Left ventricle myocardium inferior (tissue), 1 donor: ENCODE measurements at regions not wholly inside any gene's neighbourhood (a gene's known extent, or its start where the extent isn't known, plus 50 kb on each side); places are given as distances from the start of the nearest gene placed in this dataset.
"Not testable (repeated sequence)": the region's sequence is repeated elsewhere in the genome, so short reads cannot be mapped to it uniquely, and the experiment has no call there.

Source experiments
- DNase-seq: peaks from one replicate; pipeline ENCODE4 v3.0.0-alpha.2; 2020
- H3K27ac ChIP-seq: fragments of 200-600 bp; replicated peaks from 2 replicates; pipeline ENCODE4 v1.8.0; 2021
- H3K27me3 ChIP-seq: fragments of 200-600 bp; 2 replicates; pipeline ENCODE4 v1.8.0; 2021; ENCODE audit warnings: low read depth
- H3K36me3 ChIP-seq: fragments of 200-600 bp; 2 replicates; pipeline ENCODE4 v1.8.0; 2021
- H3K4me1 ChIP-seq: fragments of 200-600 bp; 2 replicates; pipeline ENCODE4 v1.8.0; 2021
- H3K4me3 ChIP-seq: fragments of 200-600 bp; 2 replicates; pipeline ENCODE4 v1.8.0; 2021; ENCODE audit warnings: mild to moderate bottlenecking, moderate library complexity
- H3K9me3 ChIP-seq: fragments of 200-600 bp; replicated peaks from 2 replicates; pipeline ENCODE4 v1.8.0; 2021
- intact Hi-C: fragments of 100-400 bp; cut with micrococcal nuclease; formaldehyde crosslinking; loops from one replicate; pipeline ENCODE4 v1.11.0; 2022
- TF ChIP-seq, protein P1 (sequence below): fragments of 200-600 bp; IDR thresholded peaks from 2 replicates; pipeline ENCODE4 v1.8.0; 2021; ENCODE audit warnings: antibody characterized with exemption, mild to moderate bottlenecking, borderline replicate concordance
- donor health status: DM: no; HTN: yes; CAD: no; lungs with severe emphysema.

GRCh38 chr12:128103152-128103551 is 163.8 kb upstream of the TMEM132C start:
- Histone ChIP-seq H3K27me3 (no peaks in the 10 kb centered on the region), H3K4me1 (no peaks in the 10 kb centered on the region), H3K36me3 (no peaks in the 10 kb centered on the region), H3K9me3 (peaks cover 12% of the 10 kb centered on the region), H3K27ac (no peak overlapping the region), H3K4me3 (no peak overlapping the region)
- no peak for DNase-seq
- intact Hi-C loops: no loop called here
- TF ChIP-seq, protein P1, sequence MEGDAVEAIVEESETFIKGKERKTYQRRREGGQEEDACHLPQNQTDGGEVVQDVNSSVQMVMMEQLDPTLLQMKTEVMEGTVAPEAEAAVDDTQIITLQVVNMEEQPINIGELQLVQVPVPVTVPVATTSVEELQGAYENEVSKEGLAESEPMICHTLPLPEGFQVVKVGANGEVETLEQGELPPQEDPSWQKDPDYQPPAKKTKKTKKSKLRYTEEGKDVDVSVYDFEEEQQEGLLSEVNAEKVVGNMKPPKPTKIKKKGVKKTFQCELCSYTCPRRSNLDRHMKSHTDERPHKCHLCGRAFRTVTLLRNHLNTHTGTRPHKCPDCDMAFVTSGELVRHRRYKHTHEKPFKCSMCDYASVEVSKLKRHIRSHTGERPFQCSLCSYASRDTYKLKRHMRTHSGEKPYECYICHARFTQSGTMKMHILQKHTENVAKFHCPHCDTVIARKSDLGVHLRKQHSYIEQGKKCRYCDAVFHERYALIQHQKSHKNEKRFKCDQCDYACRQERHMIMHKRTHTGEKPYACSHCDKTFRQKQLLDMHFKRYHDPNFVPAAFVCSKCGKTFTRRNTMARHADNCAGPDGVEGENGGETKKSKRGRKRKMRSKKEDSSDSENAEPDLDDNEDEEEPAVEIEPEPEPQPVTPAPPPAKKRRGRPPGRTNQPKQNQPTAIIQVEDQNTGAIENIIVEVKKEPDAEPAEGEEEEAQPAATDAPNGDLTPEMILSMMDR: no peak

DNA sequence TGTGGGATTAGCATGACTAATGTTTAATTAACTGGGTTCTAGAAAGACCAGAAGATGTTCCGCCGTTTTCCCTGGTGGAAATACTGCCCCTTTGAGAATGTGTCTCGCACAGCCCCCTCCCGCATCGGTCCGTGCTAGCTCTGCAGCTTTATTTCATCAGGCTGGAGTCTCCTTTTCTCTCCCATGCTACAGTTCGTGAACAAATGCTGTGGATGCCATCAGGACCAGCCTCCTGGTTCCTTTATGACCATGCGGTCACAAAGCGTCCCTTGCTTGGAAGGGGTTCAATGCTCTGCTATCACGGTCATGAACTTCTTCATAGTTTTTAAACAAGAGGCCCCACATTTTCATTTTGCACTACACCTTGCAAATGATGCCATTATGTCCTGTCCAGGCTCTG is 157.7 kb upstream of the TMEM132C start:
- H3K27me3 ChIP-seq: peaks cover 39% of the 10 kb centered on the region
- H3K4me1 ChIP-seq: no peaks in the 10 kb centered on the region
- TF ChIP-seq, protein P1: no peak
- intact Hi-C loops: no loop called here
- no peaks in the 10 kb centered on the region for H3K36me3 ChIP-seq
- H3K27ac ChIP-seq: no peak overlapping the region
- DNase-seq: no peak
- no peaks in the 10 kb centered on the region for H3K9me3 ChIP-seq
- H3K4me3 ChIP-seq: no peak overlapping the region

DNA sequence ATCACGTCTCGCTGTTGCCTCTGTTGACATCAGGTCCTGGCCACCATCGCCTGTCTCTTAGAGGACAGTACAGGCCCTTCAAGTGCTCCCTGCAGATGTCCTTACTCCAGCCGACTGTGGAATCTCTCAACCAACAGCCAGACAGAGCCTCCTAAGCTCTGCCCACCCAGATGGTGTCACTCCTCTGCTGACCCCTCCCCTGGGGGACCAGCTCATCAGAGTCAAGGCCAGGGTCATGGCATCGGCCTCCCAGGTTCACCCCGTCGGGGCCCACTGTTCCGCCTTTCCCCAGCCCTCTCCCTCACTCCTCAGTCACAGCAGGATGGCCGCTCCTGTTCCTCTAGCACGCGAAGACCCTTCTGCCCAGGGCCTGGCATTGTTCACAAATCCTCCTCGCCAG is 157.3 kb upstream of the TMEM132C start:
- Histone ChIP-seq H3K4me3 (no peak overlapping the region), H3K36me3 (no peaks in the 10 kb centered on the region), H3K9me3 (no peaks in the 10 kb centered on the region), H3K27ac (no peak overlapping the region), H3K27me3 (peaks cover 43% of the 10 kb centered on the region), H3K4me1 (no peaks in the 10 kb centered on the region)
- intact Hi-C loops: no loop called here
- DNase-seq: no peak
- TF ChIP-seq, protein P1: no peak

- intact Hi-C loops: no loop called here
- Histone ChIP-seq H3K4me1 (no peaks in the 10 kb centered on the region), H3K36me3 (no peaks in the 10 kb centered on the region), H3K27ac (no peak overlapping the region), H3K27me3 (peaks cover 46% of the 10 kb centered on the region), H3K9me3 (no peaks in the 10 kb centered on the region), H3K4me3 (no peak overlapping the region)
- TF ChIP-seq, protein P1: no peak
- DNase-seq: no peak
Observed at GRCh38 chr12:128111333-128111732, 155.6 kb upstream of the TMEM132C start.

DNA sequence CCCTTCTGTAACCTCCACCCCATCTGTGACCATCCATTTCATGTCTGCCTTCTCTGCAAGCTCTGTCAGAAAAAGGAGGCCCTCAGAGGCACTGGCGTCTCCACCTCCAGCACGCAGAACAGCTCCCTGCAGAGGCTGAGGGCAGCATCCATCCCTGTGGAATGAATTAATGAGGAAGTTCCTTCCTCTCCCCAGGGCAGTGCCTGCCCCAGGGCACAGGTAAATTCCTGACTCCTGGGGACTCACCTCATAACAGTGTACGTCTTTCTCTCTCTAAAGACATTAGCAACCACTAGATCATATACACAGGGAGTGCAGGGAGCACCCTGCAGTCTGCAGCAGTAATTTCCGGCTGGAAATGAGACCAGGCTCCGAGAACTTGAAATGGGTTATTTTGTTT is 155.0 kb upstream of the TMEM132C start:
- DNase-seq: no peak
- Histone ChIP-seq H3K36me3 (no peaks in the 10 kb centered on the region), H3K27ac (no peak overlapping the region), H3K9me3 (no peaks in the 10 kb centered on the region), H3K4me1 (no peaks in the 10 kb centered on the region), H3K4me3 (no peak overlapping the region), H3K27me3 (peaks cover 46% of the 10 kb centered on the region)
- intact Hi-C loops: no loop called here
- TF ChIP-seq, protein P1: no peak

DNA sequence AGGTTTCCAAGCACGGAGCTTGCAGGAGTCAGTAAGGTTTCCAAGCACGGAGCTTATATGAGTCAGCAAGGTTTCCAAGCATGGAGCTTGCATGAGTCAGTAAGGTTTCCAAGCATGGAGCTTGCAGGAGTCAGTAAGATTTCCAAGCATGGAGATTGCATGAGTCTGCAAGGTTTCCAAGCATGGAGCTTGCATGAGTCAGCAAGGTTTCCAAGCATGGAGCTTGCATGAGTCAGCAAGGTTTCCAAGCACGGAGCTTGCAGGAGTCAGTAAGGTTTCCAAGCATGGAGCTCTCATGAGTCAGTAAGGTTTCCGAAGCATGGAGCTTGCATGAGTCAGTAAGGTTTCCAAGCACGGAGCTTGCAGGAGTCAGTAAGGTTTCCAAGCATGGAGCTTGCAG is 153.7 kb upstream of the TMEM132C start:
- H3K27me3 ChIP-seq: peaks cover 46% of the 10 kb centered on the region
- intact Hi-C loops, H3K36me3 ChIP-seq, DNase-seq, H3K4me3 ChIP-seq, H3K9me3 ChIP-seq, H3K27ac ChIP-seq, H3K4me1 ChIP-seq: not testable (repeated sequence)
